Amniotic epithelial cell (primary cell): ENCODE measurements at regions not wholly inside any gene's neighbourhood (a gene's known extent, or its start where the extent isn't known, plus 50 kb on each side); places are given as distances from the start of the nearest gene placed in this dataset.

Experiments
- DNase-seq: peaks from one replicate; pipeline ENCODE4 v3.0.0-alpha.2; 2010; ENCODE audit warnings: low read depth

DNA sequence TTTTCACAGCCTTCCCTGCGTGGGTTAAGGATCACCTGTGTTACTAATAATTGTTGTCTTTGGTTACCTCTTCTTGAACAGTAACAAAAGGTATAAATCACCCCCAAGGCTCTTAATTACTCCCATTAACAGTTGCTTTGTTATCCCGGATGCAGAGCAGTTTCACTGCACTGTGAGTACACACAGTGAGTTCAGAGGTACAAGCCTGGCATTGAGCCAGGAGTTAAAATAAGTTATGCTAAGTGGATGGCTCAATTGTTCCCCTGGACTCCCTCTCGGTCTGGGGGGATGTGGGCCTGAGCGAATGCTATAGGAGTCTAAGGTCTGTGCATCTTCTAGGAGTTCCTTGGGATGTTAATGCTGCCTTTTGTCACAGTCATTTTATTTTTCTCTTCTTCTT lies 258.3 kb downstream of the ATG4C start:
- no peak for DNase-seq

DNA sequence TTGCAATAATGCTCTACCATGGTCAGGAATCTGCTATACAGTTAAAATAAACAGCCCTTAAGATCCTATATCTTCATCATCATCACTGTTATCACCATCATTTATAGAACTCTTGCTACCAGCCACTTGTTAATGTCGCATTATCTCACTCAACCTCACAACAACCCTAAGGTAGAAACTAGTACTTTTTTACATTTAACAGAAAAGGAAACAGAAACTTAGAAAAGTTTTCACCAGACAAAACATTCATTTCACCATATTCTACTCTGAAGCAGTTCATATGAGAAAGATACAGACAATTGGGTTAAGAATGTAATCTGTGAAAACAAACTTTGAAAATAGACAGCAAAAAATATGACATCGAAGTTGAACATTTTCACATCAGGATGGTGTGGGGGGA lies 262.6 kb downstream of the ATG4C start:
- DNase-seq = no peak

DNA sequence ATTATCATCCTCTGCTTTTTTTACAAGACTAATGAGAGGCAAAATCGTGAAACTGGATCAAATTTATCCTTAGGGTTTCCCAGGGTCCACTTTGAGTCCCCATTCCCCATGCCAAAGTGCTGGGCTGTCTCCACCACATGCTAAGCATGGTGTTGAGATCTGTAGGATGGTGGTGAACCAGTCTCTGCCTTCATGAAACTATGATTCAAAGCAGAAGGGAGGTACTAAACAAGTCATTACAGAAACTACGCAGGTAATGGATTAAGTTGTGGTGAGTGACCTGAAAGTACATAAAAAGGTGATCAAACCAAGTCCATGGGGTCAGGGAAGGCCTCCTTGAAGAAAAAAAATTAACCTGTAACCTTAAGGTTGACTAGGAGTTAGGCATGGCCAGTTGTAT lies 265.2 kb downstream of the ATG4C start:
- no peak for DNase-seq

DNA sequence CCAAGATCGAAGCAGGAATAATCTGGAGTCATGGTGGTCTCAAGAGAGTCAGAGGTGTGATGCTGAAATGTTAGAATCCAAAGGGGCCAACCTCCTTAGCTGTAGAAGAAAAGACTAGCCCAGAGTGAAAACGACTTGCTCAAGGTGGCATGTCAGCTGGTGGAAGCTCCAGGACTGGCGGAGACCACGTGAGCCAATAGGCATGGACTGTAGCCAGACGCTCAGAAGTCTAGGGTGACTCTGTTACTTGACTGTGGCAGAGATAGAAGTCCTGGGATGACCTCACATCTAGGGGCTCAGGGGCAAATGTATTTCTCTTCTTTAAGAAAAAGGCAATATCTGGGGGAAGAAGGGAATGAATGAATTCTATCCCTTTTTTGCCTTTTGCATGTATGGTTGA lies 267.4 kb downstream of the ATG4C start:
- no peak for DNase-seq

DNA sequence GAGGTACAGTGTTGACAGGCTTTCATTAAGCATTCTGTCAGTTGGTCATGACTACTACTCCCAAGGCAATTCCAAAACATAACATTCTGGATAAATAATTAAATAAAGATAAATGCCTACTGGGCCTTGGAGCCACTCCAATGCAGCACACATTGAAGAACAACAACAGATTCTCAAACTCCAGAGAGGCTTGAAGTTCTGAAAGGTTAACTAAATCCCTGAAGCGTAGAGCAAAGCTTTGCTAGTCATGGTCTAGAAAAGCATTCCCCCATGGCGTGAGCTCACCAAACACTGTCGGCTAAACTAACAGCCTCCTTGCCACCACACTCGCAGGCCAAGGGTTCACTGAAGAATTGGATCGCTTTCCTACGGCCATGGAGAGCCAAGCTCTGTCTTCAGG lies 268.0 kb downstream of the ATG4C start:
- no peak for DNase-seq

DNA sequence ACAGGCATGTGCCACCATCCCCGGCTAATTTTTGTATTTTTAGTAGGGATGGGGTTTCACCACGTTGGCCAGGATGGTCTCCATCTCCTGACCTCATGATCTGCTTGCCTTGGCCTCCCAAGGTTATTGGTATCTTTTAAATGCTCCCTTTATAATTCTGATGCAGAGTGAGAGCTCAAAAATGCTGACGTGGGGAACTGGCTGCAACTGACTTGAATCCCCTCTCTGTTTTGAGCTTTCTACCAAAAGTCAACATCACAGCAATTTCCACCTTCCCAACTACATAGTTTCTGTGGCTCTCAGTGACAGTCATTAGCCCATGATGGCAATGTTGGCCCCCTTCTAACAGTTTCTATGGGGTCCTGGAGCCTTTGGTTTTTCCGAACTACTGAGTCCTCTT lies 268.2 kb upstream of the FOXD3 start:
- no peak for DNase-seq

DNA sequence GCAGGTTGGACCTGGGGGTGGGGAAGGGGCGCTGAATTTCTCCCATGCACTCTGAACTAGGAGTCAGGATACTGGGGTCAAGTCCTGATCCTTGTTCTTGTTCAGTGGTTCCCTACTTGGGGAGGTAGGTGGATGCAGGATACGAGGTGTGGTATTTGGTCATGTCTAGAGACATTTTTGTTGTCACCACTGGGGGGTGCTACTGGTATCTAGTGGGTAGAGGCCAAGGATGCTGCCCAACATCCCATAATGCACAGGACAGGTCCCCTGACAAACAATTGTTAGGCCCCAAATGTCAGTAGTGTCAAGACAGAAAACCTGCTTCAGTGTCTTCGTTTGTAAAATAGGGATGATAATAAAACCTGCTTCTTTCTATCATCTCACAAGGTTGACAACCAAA lies 259.0 kb upstream of the FOXD3 start:
- no peak for DNase-seq

DNA sequence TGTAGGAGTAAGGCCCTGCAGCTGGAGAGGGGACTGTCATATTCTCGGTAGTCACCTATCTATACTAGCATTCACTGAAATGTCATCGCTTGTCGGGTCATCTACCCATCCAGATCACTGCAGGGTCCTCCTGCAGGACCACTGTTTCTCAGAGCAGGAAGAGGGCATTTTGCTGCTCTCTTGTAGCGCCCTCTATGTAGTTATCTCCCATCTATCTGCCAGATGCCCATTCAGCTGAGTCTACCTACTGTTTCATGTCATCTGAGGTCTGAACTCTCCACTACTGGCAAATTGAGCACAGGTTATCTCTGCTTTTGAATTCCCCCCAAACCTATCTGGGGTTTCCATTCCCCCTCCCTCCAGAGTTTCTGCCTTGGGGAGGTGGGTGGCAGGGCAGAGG lies 258.2 kb upstream of the FOXD3 start:
- DNase-seq = no peak

DNA sequence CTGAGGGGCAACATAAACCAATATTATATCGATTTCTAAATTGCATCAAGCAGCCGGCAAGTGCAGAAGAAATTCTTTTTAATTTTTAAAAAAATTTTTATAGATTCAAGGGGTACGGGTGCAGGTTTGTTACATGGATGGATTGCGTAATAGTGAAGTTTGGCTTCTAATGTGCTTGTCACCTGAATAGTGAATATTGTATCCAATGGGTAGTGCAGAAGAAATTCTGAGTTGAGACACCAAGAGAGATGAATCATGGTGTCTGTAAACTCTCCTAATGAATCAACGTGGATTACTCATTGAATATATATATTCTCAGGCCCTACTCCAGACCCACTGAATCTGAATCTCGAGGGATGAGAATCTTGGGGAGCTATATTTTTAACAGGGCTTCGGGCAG lies 253.7 kb upstream of the FOXD3 start:
- DNase-seq = no peak

DNA sequence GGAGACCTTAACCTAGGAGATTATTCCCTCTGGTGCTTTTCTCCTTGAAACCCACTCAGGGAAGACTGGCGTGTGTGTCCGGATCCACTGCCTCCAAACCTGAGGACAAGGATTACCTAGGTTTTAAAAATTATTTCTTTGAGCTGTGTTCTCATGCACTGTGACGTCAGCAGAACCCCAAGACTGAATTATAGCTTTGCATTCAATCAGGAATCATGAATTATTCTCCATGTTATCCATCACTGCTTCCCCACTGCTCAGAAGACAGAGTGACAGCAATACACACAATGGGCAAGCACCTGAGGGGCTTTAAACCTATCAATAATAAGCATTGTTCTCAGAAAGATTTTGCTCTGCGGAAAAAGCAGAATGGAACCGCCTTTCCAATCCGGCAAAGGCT lies 253.2 kb upstream of the FOXD3 start:
- DNase-seq = no peak

DNA sequence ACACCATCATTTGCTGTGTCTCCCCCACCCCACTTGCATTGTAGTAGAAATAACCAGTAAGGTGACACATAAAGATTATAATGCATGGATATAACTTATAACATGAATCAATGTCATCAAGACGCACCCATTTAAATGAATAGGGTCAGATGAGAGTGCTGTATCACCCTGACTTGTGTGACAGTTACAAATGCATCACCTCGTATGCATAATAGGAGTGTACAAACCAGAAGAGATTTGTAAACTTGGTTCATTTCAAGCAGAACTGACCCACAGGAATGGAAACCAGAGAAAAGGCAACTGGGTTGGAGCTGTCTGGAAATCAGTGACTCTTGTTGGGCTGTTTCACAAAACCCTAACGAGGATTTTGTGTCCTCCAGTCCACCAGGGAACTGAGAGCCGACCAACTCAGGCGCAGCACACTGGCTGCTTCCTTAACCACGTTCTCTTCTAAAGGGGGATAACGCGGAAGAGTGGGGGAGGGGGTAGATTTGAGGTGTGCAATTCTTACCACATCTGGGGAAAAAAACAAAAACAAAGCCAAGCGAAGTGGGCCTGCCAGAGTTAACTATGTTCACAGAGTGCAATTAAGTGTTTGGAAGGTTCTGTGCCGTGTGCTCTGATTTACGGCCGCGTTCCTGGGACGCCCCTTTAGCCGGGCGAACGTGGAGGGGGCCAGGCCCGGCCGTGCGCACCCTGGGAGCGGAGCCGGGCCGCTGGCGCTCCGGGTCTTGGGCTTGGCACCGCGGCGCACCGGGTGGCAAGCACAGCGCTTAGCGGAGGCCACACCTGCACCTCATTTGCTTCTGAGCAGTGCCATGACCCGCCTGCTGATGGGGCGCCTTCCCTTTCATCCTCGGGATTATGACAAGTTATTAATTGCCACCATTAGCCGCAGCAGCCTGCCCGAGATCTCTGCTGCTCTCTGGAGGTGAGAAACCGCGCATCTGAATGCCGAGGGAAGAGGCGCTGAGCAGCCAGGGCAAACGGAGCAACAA lies 248.8 kb upstream of the FOXD3 start:
- no peak for DNase-seq

DNA sequence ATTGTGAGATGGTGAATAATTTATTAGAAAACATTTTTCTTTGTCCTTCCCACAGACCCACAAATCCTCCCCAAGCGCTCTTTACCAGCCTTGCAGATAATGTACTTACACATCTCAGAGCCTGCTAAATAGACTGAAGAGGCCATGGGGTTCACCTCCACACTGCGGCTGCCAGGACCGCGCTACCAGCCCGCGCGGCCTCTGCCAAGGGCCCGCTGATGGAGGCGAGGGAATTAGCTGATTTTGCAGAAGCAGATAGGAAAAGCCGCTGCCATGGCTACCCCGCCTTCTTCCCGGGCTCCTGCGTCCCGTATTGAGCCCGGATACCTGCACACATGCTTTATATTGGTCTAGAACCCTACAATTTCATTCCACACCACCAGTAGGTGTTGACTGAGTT lies 248.0 kb upstream of the FOXD3 start:
- DNase-seq = no peak

DNA sequence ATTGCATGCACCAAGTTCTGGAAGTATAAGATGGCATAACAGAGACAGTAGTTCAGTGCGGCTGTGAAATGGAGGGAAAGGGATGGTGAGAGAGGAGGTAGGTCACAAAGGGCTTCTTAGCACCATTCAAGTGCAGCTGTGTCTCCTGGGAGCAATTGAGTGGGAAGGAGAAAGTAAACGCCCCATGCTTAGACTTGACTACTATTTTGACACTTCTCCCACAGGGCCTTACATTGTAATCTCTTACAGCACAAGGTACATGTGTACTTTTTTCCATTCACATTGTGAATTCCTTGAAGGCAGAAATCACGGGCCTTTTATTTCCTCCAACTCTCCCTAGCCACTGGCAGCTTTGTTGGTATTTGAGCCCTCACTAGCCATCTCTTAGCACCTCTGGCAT lies 239.6 kb upstream of the FOXD3 start:
- DNase-seq = no peak

DNA sequence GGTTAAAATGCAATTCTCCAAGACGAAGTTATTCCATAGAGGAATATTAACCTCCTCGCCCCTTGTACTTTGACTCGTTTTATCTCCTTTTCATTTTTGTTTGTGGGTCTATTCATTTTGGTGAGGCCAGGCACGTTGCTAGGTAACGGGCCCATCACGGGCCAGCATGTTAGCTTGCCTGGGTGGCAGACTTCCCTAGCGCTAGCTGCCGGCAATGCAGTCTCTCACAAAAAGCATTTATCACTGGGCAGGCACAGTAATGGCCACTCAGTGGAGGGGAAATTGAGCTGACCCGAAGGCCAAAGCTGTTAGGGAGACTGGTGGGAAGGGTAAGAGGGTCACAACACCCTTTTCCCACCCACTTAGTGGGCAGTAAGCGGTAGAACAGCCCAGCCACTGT lies 234.4 kb upstream of the FOXD3 start:
- no peak for DNase-seq

DNA sequence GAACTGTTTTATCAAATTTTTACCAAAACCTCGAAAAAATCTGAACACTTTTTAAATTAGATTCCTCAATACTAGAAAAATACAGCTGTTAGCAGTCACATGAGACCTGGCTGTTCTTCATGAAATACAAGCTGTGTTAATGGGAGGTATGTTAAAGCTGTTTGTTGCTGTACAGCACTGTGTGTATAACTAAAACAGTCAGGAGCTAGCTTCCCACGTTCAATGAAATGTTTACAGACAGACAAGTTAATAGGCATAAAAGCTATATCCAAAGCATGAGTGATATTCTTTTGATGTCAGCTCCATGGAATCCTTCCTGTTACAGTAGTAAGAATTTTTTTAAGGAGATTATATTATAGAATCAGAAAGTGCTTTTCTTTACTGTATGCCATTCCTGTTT lies 223.2 kb upstream of the FOXD3 start:
- DNase-seq = no peak

DNA sequence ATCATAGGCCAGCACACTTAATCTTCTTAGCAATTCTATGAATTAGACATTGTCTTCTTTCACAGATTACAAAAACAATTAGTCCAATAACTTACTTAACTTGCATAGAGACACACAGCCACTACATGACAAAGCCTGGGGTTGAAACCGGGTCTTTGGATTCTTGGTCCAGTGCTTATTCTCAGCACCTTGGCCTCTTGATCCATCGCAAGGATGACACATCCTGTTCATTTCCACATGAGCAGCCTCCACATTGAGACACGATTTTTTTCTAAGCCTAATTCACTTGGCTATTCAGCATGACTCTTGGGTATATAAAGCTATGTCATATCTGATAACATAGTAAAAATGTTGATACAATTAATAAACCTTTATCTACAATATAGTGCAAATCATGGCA lies 221.0 kb upstream of the FOXD3 start:
- no peak for DNase-seq

DNA sequence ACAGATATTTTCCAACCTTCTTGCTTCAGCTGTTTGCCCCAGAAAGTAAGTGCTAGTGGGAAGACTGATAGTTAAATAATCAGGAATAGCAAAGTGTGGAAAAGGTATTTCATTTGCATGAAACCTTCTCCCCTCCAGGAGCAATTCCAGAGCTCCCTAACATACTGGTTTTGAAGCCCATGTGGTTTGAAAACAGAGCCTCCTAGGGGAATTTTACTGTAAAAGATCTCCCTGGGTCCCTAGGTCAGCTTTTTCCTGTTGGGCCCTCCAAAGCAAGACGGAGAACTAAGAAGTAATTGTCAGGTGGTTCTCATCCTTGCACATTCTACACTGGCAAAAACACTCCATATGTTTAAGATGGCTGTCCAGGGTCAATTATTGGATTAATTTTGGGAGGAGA lies 218.7 kb upstream of the FOXD3 start:
- no peak for DNase-seq

DNA sequence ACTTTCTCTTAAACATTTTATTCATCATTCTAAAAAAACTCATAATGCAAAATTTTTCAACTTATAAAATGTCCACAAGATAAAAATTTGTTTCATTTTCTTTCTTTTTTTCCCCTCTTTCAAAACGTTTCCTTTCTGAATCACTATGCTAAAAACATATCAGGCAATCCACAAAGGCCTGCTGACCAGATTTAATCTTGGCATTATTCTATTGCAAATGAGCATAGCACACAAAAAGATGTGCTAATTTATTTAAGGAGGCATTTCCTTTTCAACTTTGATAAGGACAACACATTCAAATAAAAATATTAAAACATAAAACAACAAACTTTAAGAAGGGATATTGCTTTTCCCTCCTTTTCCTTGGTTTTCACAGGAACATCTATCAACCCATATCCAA lies 215.3 kb upstream of the FOXD3 start:
- no peak for DNase-seq

DNA sequence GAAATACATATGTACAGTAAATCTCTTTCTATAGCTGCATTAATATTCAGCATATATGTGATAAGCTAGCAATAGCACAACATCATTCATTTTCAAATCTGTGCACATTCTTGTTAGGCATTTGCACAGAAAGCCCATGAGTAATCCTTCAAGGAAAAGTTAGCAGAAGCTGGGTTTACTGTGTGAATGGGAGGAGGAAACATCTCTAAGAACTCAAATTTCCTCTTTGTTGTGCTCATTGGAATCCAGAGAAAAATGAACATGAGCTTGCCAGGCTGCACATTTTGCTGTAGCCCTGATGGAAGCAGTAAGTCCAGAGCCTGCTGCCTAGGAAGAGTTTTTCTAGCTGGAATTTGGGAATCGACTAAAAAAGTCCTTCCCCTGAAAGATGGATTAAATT lies 214.2 kb upstream of the FOXD3 start:
- DNase-seq = no peak

DNA sequence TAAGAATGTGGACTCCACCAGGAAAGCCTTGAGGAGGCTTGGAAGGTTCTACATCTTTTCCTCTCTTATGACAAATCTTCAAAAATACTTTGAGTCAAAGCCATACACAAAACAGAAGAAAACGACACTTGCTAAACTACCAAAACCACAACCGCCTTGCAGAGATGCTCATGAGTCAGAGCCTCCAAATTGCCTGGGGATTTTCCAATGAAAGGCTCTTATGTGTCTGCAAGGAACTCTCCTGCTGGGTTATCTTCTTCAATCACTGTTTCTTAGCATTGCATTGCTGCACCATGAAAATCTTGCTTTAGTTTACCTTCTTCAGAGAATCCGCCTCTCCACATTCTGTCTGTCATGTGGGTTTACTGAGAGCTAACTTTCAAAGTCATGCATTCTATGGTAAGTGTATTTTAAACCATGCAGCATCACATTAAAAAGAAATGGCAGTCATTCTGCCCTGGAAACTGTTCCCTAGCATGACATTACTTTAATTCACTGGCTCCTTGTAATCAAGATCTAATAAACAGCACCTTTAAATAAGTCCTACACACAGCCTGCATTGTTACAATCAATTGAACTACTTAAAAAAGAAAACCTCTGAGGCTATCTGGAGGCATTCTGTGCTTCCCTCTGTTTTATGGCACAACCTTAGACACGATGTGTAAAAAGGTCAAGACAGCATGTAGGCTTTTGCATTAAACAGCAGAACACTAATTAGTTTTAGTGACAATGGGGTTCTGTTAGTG lies 210.0 kb upstream of the FOXD3 start:
- peak; percentile 83 for DNase-seq

DNA sequence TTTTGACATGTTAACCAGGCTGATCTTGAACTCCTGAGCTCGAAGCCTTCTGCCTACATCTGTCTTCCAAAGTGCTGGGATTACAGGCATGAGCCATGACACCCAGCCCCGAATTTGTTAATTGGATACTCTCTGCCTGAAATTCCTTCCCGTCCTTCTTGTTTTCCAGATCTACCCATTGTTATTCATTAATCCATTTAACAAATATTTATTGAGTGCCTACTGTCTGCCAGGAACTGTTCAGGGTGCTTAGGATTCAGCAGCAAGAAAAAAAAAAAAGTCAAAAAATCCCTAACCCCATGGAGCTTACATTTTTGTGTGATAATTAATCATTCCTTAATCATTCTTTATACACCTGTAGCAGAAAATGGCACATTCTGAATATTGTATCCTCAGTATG lies 206.8 kb upstream of the FOXD3 start:
- no peak for DNase-seq

DNA sequence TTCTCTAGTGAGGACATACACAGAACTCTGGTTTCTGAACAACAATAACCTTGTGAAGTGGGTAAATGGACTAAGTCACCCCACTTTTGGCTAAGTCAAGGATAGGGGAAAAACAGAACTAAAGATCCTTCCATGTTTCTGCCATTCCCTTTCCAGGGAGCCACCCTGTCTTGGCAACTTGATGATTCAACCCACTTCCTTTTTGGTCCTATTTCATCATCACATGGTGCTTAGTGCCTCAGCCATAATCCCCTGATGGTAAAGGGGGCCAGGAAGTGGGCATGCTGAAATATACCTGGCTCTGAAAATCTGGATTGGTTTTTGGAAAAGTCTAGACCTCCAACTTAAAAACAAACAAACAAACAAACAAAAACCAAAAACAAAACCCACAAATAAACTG lies 206.4 kb upstream of the FOXD3 start:
- DNase-seq = peak; percentile 21

DNA sequence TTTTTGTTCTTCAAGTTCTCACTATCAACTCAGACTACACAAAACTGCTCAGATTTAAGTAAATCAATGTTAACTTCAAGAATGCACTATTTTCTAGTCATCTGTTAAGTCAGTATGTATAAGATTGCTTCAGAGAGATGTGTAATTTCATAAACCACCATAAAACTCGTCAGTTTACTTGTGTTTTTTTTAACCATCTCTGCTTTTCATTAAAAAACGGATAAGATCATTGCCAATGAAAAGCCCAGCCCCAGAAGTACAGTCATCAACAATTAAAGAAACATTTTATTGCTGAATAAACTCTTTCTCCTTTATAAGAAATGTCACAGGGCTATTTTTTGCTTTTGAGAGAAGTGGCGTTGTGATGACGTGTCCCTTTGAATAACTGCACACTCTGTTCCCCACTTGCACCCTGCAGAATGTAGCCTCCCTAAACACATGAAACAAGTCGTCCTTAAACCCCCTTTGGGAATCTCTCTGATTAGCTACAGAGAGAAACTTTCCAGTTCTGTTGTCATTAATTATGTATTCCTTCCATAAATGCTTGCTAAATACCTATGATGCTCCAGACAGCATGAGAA lies 202.7 kb upstream of the FOXD3 start:
- DNase-seq = no peak
